HEK293 (cell line): ENCODE measurements at regions not wholly inside any gene's neighbourhood (a gene's known extent, or its start where the extent isn't known, plus 50 kb on each side); places are given as distances from the start of the nearest gene placed in this dataset.

ENCODE experiments used
- CTCF ChIA-PET: fragments of 350-600 bp; formaldehyde crosslinking; extraction: SDS; loops from one replicate; lab custom pipeline; 2021; ENCODE audit warnings: antibody characterized with exemption; lab: Yijun Ruan, JAX
- POLR2A ChIA-PET: fragments of 300-600 bp; formaldehyde crosslinking; extraction: SDS; loops from one replicate; lab custom pipeline; 2020; ENCODE audit warnings: antibody characterized with exemption, inconsistent platforms; lab: Yijun Ruan, JAX
- H3K27ac ChIP-seq: fragments of 200-500 bp; sonication (Bioruptor generic); 2 replicates; pipeline ENCODE4 v1.5.1; 2014; ENCODE audit warnings: low read depth, low read length, control low read depth, inconsistent platforms; ENCODE audit errors: extremely low read depth
- H3K36me3 ChIP-seq, 2 experiments: fragments of 200-500 bp in 1 of 2; sonication (Bioruptor generic) in 1 of 2; 1 replicate in 1 of 2; 2 replicates in 1 of 2; pipeline ENCODE4 v1.5.1; 2014 to 2017; ENCODE audit warnings: inconsistent platforms in 2 of 2, low read length in 2 of 2; ENCODE audit not compliant: control insufficient read depth in 2 of 2, insufficient read depth in 1 of 2
- H3K4me1 ChIP-seq: fragments of 200-500 bp; sonication (Bioruptor generic); 2 replicates; pipeline ENCODE4 v1.5.1; 2014; ENCODE audit warnings: mild to moderate bottlenecking, low read length, inconsistent platforms; ENCODE audit not compliant: control insufficient read depth, insufficient read depth
- H3K4me3 ChIP-seq: 2 replicates; pipeline ENCODE4 v1.5.1; 2011; ENCODE audit warnings: low read depth, mild to moderate bottlenecking, control low read depth, low read length, moderate library complexity
- H3K9me3 ChIP-seq: fragments of 200-500 bp; sonication (Bioruptor generic); 2 replicates; pipeline ENCODE4 v1.5.1; 2014; ENCODE audit warnings: low read depth, low read length, inconsistent platforms; ENCODE audit not compliant: control insufficient read depth, insufficient read depth
- EGR2 ChIP-seq: fragments of 450-650 bp; formaldehyde crosslinking; IDR thresholded peaks from 2 replicates; pipeline ENCODE4 v1.5.1; 2016; ENCODE audit warnings: low read depth, missing biosample characterization, missing genetic modification characterization
- GLIS1 ChIP-seq: fragments of 450-650 bp; formaldehyde crosslinking; IDR thresholded peaks from 2 replicates; pipeline ENCODE4 v1.5.1; 2016; ENCODE audit warnings: missing biosample characterization, missing genetic modification characterization
- INSM2 ChIP-seq: fragments of 450-650 bp; formaldehyde crosslinking; IDR thresholded peaks from 2 replicates; pipeline ENCODE4 v1.5.1; 2016; ENCODE audit warnings: missing biosample characterization, missing genetic modification characterization
- KLF10 ChIP-seq: fragments of 450-650 bp; IDR thresholded peaks from 2 replicates; pipeline ENCODE4 v1.5.1; 2018; ENCODE audit warnings: missing biosample characterization, mild to moderate bottlenecking, missing genetic modification characterization
- SALL2 ChIP-seq: fragments of 450-650 bp; formaldehyde crosslinking; IDR thresholded peaks from 2 replicates; pipeline ENCODE4 v1.5.0; 2017; ENCODE audit warnings: missing biosample characterization, mild to moderate bottlenecking, missing genetic modification characterization, borderline replicate concordance
- SP7 ChIP-seq: fragments of 450-650 bp; formaldehyde crosslinking; IDR thresholded peaks from 2 replicates; pipeline ENCODE4 v1.5.1; 2016; ENCODE audit warnings: missing biosample characterization, missing genetic modification characterization
- YY2 ChIP-seq: fragments of 450-650 bp; formaldehyde crosslinking; IDR thresholded peaks from 2 replicates; pipeline ENCODE4 v1.5.1; 2016; ENCODE audit warnings: missing biosample characterization, missing genetic modification characterization
- ZBTB1 ChIP-seq: fragments of 450-650 bp; formaldehyde crosslinking; IDR thresholded peaks from 2 replicates; pipeline ENCODE4 v1.5.1; 2016; ENCODE audit warnings: missing biosample characterization, missing genetic modification characterization
- ZNF121 ChIP-seq: fragments of 450-650 bp; formaldehyde crosslinking; IDR thresholded peaks from 2 replicates; pipeline ENCODE4 v1.5.1; 2016; ENCODE audit warnings: missing biosample characterization, missing genetic modification characterization
- ZNF148 ChIP-seq: fragments of 450-650 bp; formaldehyde crosslinking; IDR thresholded peaks from 2 replicates; pipeline ENCODE4 v1.5.0; 2017; ENCODE audit warnings: missing biosample characterization, missing genetic modification characterization, borderline replicate concordance
- ZNF174 ChIP-seq: fragments of 450-650 bp; formaldehyde crosslinking; IDR thresholded peaks from 2 replicates; pipeline ENCODE4 v1.5.0; 2017; ENCODE audit warnings: missing biosample characterization, mild to moderate bottlenecking, missing genetic modification characterization
- ZNF274 ChIP-seq, 2 experiments: fragments of 200-500 bp in 1 of 2; fragments of 450-650 bp in 1 of 2; sonication (Bioruptor generic) in 1 of 2; formaldehyde crosslinking in 1 of 2; IDR thresholded peaks; 2 replicates each; pipeline versions ENCODE4 v1.5.1 to v1.6.1; 2014 to 2016; ENCODE audit warnings: borderline replicate concordance in 1 of 2, inconsistent platforms in 1 of 2, low read length in 1 of 2, missing biosample characterization in 1 of 2, missing genetic modification characterization in 1 of 2
- ZNF280C ChIP-seq: fragments of 450-650 bp; formaldehyde crosslinking; IDR thresholded peaks from 2 replicates; pipeline ENCODE4 v1.5.1; 2016; ENCODE audit warnings: missing biosample characterization, missing genetic modification characterization
- ZNF335 ChIP-seq: fragments of 450-650 bp; formaldehyde crosslinking; conservative IDR thresholded peaks from 2 replicates; pipeline ENCODE4 v1.5.1; 2016; ENCODE audit warnings: missing biosample characterization, missing genetic modification characterization
- ZNF362 ChIP-seq: fragments of 450-650 bp; formaldehyde crosslinking; IDR thresholded peaks from 2 replicates; pipeline ENCODE4 v1.5.1; 2016; ENCODE audit warnings: missing biosample characterization, missing genetic modification characterization
- ZNF501 ChIP-seq: fragments of 450-650 bp; formaldehyde crosslinking; IDR thresholded peaks from 2 replicates; pipeline ENCODE4 v1.5.1; 2016; ENCODE audit warnings: missing biosample characterization, missing genetic modification characterization
- ZNF521 ChIP-seq: fragments of 450-650 bp; formaldehyde crosslinking; IDR thresholded peaks from 2 replicates; pipeline ENCODE4 v1.5.1; 2017; ENCODE audit warnings: missing biosample characterization, mild to moderate bottlenecking, missing genetic modification characterization
- ZNF621 ChIP-seq: fragments of 450-650 bp; formaldehyde crosslinking; IDR thresholded peaks from 2 replicates; pipeline ENCODE4 v1.5.1; 2017; ENCODE audit warnings: missing biosample characterization, missing genetic modification characterization
- ZNF785 ChIP-seq: fragments of 450-650 bp; formaldehyde crosslinking; IDR thresholded peaks from 2 replicates; pipeline ENCODE4 v1.5.1; 2016; ENCODE audit warnings: missing biosample characterization, missing genetic modification characterization
- ZSCAN4 ChIP-seq: fragments of 450-650 bp; formaldehyde crosslinking; IDR thresholded peaks from 2 replicates; pipeline ENCODE4 v1.5.1; 2017; ENCODE audit warnings: missing biosample characterization, missing genetic modification characterization
- TF ChIP-seq, protein P1 (sequence below): fragments of 450-650 bp; formaldehyde crosslinking; IDR thresholded peaks from 2 replicates; pipeline ENCODE4 v1.5.1; 2016; ENCODE audit warnings: missing biosample characterization, missing genetic modification characterization

DNA sequence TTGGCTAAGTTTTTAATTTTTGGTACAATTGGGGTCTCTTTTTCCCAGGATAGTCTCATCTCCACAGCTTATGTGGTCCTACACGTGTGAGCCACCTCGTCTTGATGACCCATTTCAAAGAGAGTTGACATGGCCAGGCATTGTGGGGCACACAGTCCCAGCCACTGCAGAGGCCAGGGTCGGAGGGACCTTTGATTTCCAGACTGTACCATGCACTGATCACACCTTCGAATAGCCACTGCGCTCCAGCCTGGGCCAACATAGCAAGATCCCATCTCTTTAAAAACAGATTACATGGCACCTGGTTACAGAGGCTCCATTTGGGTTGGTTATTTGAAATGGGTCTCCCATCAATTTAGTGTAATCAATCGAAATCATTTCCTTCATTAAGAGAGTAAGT, 71.6 kb downstream of the DPRX start (continued):
- TF ChIP-seq ZNF280C (tag by site-specific recombination) (no peak), ZNF501 (no peak)
- TF ChIP-seq, all 188 proteins: peak for 0

- Histone ChIP-seq H3K9me3 (no peaks in the 10 kb centered on the region), H3K4me1 (no peaks in the 10 kb centered on the region), H3K4me3 (no peak overlapping the region), H3K27ac (no peak overlapping the region), H3K36me3 (no peaks in the 10 kb centered on the region)
- TF ChIP-seq SP7 (tag by site-specific recombination) (no peak), EGR2 (tag by site-specific recombination) (no peak), ZNF521 (tag by site-specific recombination) (no peak), ZNF335 (tag by site-specific recombination) (no peak), ZNF121 (no peak), ZNF274 (IDR thresholded peaks at IDR 0.05; ENCODE audit: low read length) (no peak), ZNF274 (tag by site-specific recombination; IDR thresholded peaks at IDR 0.05; ENCODE audit: borderline replicate concordance) (no peak), ZNF621 (tag by site-specific recombination) (no peak), SALL2 (no peak), ZSCAN4 (tag by site-specific recombination) (no peak), INSM2 (tag by site-specific recombination) (no peak), ZNF174 (tag by site-specific recombination) (no peak), GLIS1 (tag by site-specific recombination) (no peak), YY2 (tag by site-specific recombination) (no peak), KLF10 (no peak), ZNF785 (no peak), ZNF148 (tag by site-specific recombination) (no peak), ZNF362 (tag by site-specific recombination) (no peak), ZBTB1 (tag by site-specific recombination) (no peak)
- TF ChIP-seq, protein P1, sequence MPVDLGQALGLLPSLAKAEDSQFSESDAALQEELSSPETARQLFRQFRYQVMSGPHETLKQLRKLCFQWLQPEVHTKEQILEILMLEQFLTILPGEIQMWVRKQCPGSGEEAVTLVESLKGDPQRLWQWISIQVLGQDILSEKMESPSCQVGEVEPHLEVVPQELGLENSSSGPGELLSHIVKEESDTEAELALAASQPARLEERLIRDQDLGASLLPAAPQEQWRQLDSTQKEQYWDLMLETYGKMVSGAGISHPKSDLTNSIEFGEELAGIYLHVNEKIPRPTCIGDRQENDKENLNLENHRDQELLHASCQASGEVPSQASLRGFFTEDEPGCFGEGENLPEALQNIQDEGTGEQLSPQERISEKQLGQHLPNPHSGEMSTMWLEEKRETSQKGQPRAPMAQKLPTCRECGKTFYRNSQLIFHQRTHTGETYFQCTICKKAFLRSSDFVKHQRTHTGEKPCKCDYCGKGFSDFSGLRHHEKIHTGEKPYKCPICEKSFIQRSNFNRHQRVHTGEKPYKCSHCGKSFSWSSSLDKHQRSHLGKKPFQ (tag by site-specific recombination): no peak
- CTCF ChIA-PET: no interaction called here
- POLR2A ChIA-PET: no interaction called here
Measured at GRCh38 chr19:53704011-53704410, 72.2 kb downstream of the DPRX start.
